Vagina (tissue), 2 donors: ENCODE measurements at regions not wholly inside any gene's neighbourhood (a gene's known extent, or its start where the extent isn't known, plus 50 kb on each side); places are given as distances from the start of the nearest gene placed in this dataset.

Experiments
- CTCF ChIP-seq, 3 experiments: fragments of 450-650 bp in 2 of 3; fragments of 200-600 bp in 1 of 3; sonication (generic) in 1 of 3; IDR thresholded peaks; one replicate each; pipeline ENCODE4 v1.5.1; 2017 to 2019; ENCODE audit warnings: antibody characterized with exemption in 3 of 3, mild to moderate bottlenecking in 2 of 3, moderate library complexity in 2 of 3
- POLR2AphosphoS5 ChIP-seq, 2 donors: sonication (generic); formaldehyde crosslinking; IDR thresholded peaks; one replicate each; pipeline ENCODE4 v1.9.0; 2017; ENCODE audit warnings: antibody characterized with exemption in 2 of 2, mild to moderate bottlenecking in 2 of 2, low read depth in 1 of 2; ENCODE audit not compliant: insufficient read depth in 1 of 2

- TF ChIP-seq CTCF (IDR thresholded peaks at IDR 0.05) (no peak), POLR2AphosphoS5 (IDR thresholded peaks at IDR 0.05; ENCODE audit: insufficient read depth in 1 of 2, low read depth in 1 of 2) (no peak)
These were observed 59.9 kb upstream of the XPA start for GRCh38 chr9:97756991-97757390.
